ENCODE measurements at regions not wholly inside any gene's neighbourhood (a gene's known extent, or its start where the extent isn't known, plus 50 kb on each side); places are given as distances from the start of the nearest gene placed in this dataset.

- TF ChIP-seq HNF4A (conservative IDR thresholded peaks at IDR 0.05) = no peak
- TF ChIP-seq REST (IDR thresholded peaks at IDR 0.05) = no peak
- no peak for TF ChIP-seq HNF4G (IDR thresholded peaks at IDR 0.05)
- TF ChIP-seq MAX (IDR thresholded peaks at IDR 0.05) = no peak
- TF ChIP-seq EGR1 (IDR thresholded peaks at IDR 0.05; ENCODE audit: low read depth in 2 of 2) = no peak
- TF ChIP-seq GABPA (IDR thresholded peaks at IDR 0.05 in 1 of 2, conservative IDR thresholded peaks at IDR 0.05 in 1 of 2) = no peak
- no peak for TF ChIP-seq NR2F2 (IDR thresholded peaks at IDR 0.05)
- no peak for TF ChIP-seq YY1 (IDR thresholded peaks at IDR 0.05)
- no peak for TF ChIP-seq JUND (IDR thresholded peaks at IDR 0.05)
- no peak for TF ChIP-seq RAD21 (IDR thresholded peaks at IDR 0.05)
- Histone ChIP-seq H3K27ac (ENCODE audit: low read depth in 1 of 2, low read length in 2 of 2) (no peak overlapping the region), H3K9me3 (ENCODE audit: control insufficient read depth in 4 of 4, low read length in 3 of 4) (no peaks in the 10 kb centered on the region), H3K4me3 (ENCODE audit: low read depth in 1 of 3, low read length in 3 of 3) (no peak overlapping the region), H3K27me3 (ENCODE audit: control insufficient read depth in 4 of 4, insufficient read depth in 4 of 4, low read length in 3 of 4) (peaks cover 0 to 3% (median 0%) of the 10 kb centered on the region in 4 donors), H3K36me3 (ENCODE audit: control insufficient read depth in 4 of 4, insufficient read depth in 3 of 4, low read depth in 1 of 4, low read length in 3 of 4) (no peaks in the 10 kb centered on the region), H3K4me1 (ENCODE audit: control insufficient read depth in 4 of 4, insufficient read depth in 4 of 4, low read length in 3 of 4) (no peaks in the 10 kb centered on the region), H3K9ac (ENCODE audit: low read depth in 1 of 2, low read length in 2 of 2) (no peak overlapping the region)
- 66% methylated on average over 3 of the region's 3 CpGs for WGBS
- DNase-seq (ENCODE audit: low spot score) = no peak
Measured at GRCh38 chr3:38987456-38987855, 64.3 kb downstream of the SCN11A start.

- H3K4me3 ChIP-seq (ENCODE audit: low read depth in 1 of 3, low read length in 3 of 3) = no peak overlapping the region
- no peak overlapping the region for H3K9ac ChIP-seq (ENCODE audit: low read depth in 1 of 2, low read length in 2 of 2)
- peaks cover 0 to 3% (median 0%) of the 10 kb centered on the region in 4 donors for H3K27me3 ChIP-seq (ENCODE audit: control insufficient read depth in 4 of 4, insufficient read depth in 4 of 4, low read length in 3 of 4)
- 87% methylated on average over 4 of the region's 4 CpGs for WGBS
- H3K36me3 ChIP-seq (ENCODE audit: control insufficient read depth in 4 of 4, insufficient read depth in 3 of 4, low read depth in 1 of 4, low read length in 3 of 4) = no peaks in the 10 kb centered on the region
- no peaks in the 10 kb centered on the region for H3K9me3 ChIP-seq (ENCODE audit: control insufficient read depth in 4 of 4, low read length in 3 of 4)
- H3K4me1 ChIP-seq (ENCODE audit: control insufficient read depth in 4 of 4, insufficient read depth in 4 of 4, low read length in 3 of 4) = no peaks in the 10 kb centered on the region
- no peak for TF ChIP-seq TAF1 (conservative IDR thresholded peaks at IDR 0.05)
- TF ChIP-seq YY1 (IDR thresholded peaks at IDR 0.05) = no peak
- TF ChIP-seq NR2F2 (IDR thresholded peaks at IDR 0.05) = no peak
- no peak for TF ChIP-seq FOXA1 (IDR thresholded peaks at IDR 0.05)
- no peak for TF ChIP-seq HNF4A (conservative IDR thresholded peaks at IDR 0.05)
- no peak overlapping the region for H3K27ac ChIP-seq (ENCODE audit: low read depth in 1 of 2, low read length in 2 of 2)
- DNase-seq (ENCODE audit: low spot score) = no peak
Measured at GRCh38 chr3:38986901-38987300, 64.8 kb downstream of the SCN11A start.

- 82% methylated on average over 4 of the region's 4 CpGs for WGBS
- no peak overlapping the region for H3K27ac ChIP-seq (ENCODE audit: low read depth in 1 of 2, low read length in 2 of 2)
Measured at GRCh38 chr3:38985981-38986380, 65.8 kb downstream of the SCN11A start.

More at GRCh38 chr3:38985981-38986380, 65.8 kb downstream of the SCN11A start:
- Histone ChIP-seq H3K9me3 (ENCODE audit: control insufficient read depth in 4 of 4, low read length in 3 of 4) (no peaks in the 10 kb centered on the region), H3K36me3 (ENCODE audit: control insufficient read depth in 4 of 4, insufficient read depth in 3 of 4, low read depth in 1 of 4, low read length in 3 of 4) (no peaks in the 10 kb centered on the region), H3K27me3 (ENCODE audit: control insufficient read depth in 4 of 4, insufficient read depth in 4 of 4, low read length in 3 of 4) (peaks cover 0 to 3% (median 0%) of the 10 kb centered on the region in 4 donors), H3K4me3 (ENCODE audit: low read depth in 1 of 3, low read length in 3 of 3) (no peak overlapping the region), H3K4me1 (ENCODE audit: control insufficient read depth in 4 of 4, insufficient read depth in 4 of 4, low read length in 3 of 4) (no peaks in the 10 kb centered on the region), H3K9ac (ENCODE audit: low read depth in 1 of 2, low read length in 2 of 2) (no peak overlapping the region)
- TF ChIP-seq NR2F2 (IDR thresholded peaks at IDR 0.05) (no peak), GABPA (IDR thresholded peaks at IDR 0.05 in 1 of 2, conservative IDR thresholded peaks at IDR 0.05 in 1 of 2) (no peak), FOXA1 (IDR thresholded peaks at IDR 0.05) (no peak), REST (IDR thresholded peaks at IDR 0.05) (no peak), YY1 (IDR thresholded peaks at IDR 0.05) (no peak), JUND (IDR thresholded peaks at IDR 0.05) (no peak), HNF4G (IDR thresholded peaks at IDR 0.05) (no peak), RXRA (IDR thresholded peaks at IDR 0.05) (no peak), SP1 (IDR thresholded peaks at IDR 0.05) (no peak), ZBTB33 (IDR thresholded peaks at IDR 0.05) (no peak), MAX (IDR thresholded peaks at IDR 0.05) (no peak), RAD21 (IDR thresholded peaks at IDR 0.05) (no peak), FOXA2 (IDR thresholded peaks at IDR 0.05) (no peak), TAF1 (conservative IDR thresholded peaks at IDR 0.05) (no peak), EGR1 (IDR thresholded peaks at IDR 0.05; ENCODE audit: low read depth in 2 of 2) (no peak)
- no peak for DNase-seq (ENCODE audit: low spot score)
